ENCODE measurements at regions not wholly inside any gene's neighbourhood (a gene's known extent, or its start where the extent isn't known, plus 50 kb on each side); places are given as distances from the start of the nearest gene placed in this dataset.
"Not testable (repeated sequence)": the region's sequence is repeated elsewhere in the genome, so short reads cannot be mapped to it uniquely, and the experiment has no call there.

DNA sequence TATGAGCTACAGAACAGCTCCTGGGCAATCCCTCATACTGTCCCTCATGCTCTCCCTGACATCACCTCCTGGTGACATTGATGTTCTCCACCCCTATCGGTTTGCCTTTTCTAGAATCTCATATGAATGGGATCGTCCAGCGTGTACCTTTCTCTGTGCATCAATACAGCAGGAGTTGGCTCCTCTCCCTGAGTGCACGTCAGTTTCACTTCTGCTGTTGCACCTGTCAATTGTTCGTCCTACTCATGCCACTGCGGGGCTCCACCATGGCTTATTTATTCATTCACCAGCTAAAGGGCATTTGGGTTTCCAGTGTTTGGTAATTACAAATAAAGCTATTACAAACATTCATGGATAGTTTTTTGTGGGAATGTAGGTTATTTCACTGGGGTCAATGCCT, 269.1 kb upstream of the ZFP42 start:
- DNase-seq, result no peak

DNA sequence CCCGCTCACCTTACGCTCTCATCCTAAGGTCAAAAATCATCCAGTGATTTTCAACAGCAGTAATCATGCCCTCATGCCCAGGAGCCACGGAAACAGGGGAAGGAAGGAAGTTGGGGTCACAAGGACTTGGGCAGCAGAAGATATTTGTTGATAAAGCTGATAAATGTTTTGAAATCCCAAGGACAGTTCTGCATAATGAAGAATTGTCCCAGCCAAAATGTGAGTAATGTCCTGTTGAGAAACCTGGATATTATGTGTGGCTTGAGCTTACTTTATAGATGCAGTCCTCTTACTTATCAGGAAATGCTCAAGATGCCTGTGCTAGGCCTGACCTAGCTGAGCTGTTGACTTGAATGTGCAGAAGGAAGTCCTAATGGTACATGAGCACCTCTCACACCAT, 263.0 kb upstream of the ZFP42 start:
- no peak for DNase-seq

DNA sequence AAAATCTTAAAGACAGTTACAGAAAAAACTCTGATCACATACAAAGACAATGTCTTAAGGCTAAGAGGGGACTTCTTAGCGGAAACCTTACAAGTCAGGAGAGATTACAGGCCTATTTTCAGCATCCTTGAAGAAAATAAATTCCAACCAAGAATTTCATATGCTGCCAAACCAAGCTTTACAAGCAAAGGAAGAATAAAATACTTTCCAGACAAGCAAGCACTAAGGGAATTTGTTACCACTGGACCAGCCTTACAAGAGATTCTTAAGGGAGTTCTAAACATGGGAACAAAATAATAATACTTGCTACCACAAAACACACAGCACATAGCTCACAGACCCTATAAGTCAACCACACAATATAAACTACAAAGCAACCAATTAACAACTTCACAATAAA, 255.8 kb upstream of the ZFP42 start:
- DNase-seq, result no peak

DNA sequence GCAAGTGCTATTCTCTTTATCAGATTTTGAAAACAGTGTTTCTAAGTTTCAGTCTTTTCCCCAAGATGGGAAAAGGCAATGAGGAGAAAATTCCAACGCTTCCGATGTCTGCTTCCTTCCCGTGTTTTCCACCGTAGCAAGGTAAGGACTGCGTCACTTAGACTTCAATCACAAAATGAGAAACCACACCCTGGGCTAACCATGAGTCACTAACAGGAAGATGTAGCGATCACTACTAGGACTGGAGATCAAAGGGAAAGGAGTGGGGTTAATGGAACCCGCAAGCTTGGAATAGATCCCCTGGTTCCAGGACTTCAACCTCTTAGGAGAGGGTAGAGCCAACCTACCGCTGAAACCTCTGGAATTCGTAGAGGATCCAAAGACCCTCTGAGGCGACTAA, 250.7 kb upstream of the ZFP42 start:
- DNase-seq, result no peak

DNA sequence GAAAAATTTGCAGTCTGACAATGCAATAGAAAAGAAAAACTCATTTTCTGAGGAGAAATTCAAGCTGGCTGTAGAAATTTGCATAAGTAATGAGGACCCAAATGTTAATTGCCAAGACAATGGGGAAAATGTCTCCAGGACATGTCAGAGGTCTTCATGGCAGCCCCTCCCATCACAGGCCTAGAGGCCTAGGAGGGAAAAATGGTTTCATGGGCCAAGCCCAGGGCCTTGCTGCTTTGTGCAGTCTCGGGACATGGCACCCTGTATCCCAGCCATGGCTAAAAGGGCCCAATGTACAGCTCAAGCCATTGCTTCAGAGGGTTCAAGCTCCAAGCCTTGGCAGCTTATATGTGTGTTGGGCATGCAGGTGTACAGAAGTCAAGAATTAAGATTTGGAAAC, 244.9 kb upstream of the ZFP42 start:
- DNase-seq, result not testable (repeated sequence)

DNA sequence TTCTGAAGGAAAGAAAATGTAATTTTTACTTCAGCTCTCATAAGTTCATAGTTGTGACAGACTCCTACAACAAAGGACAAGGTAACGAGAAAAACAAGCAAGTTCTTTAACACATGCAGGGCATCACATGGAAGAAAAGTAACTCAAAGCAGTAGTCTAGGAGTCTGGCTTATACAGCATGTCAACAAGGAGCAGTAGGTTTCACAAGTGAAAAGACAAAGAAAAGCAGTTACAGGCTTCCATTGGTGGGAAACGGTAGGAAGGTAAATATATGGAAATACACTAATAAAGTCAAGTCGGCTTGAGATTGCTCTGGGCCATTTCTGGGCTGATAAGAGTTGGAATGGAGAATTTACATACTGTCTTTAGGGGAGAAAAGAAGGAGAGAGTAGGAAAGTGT, 228.4 kb upstream of the ZFP42 start:
- DNase-seq, result no peak

DNA sequence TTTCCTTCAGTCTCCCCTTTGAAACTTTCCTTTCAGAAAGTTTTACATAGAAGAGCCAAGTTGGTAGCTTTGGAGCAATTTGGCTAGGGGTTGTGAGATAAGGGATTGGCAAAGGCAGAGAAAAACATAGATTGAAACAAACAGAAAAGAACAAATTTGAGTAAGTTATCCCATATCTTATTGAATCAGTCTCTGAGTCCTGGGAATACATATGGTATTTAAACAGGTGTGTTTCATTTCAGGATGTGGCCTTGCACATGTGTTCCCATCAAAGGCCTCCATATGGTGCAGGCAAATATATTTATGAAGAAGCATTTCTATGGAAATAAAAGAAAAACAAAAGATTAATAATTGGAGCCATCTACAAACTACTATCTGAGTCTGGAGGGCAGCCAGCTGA, 227.9 kb upstream of the ZFP42 start:
- DNase-seq, result no peak

DNA sequence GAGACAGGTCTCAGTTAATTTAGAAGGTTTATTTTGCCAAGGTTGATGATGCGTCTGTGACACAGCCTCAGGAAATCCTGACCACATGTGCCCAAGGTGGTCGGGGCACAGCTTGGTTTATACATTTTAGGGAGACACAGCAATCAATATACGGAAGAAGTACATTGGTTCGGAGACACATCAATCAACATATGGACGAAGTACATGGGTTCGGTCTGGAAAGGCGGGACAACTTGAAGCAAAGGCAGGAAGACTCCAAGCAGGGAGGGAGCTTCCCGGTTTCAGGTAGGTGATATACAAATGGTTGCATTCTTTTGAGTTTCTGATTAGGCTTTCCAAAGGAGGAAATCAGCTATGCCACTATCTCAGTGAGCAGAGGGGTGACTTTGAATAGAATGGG, 225.2 kb upstream of the ZFP42 start:
- DNase-seq, result no peak

DNA sequence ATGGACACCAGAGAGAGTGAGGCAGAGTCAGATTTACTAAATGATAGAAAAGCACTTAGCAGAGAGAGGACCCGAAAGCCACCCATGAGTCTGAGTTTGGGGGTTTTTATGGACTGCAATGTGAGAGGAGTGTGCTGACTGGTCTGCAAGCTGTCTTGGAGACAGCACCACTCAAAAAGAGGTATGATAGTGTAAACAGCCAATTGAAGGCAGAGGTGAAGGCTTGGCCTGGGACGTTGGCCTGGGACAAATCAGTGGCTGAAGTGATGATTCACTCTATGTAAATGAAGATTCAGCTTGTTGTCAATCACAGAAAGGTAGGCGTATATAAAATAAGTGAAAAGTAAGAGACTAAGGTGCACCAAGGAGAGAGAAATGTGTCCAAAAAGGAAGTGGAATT, 217.6 kb upstream of the ZFP42 start:
- DNase-seq, result no peak

DNA sequence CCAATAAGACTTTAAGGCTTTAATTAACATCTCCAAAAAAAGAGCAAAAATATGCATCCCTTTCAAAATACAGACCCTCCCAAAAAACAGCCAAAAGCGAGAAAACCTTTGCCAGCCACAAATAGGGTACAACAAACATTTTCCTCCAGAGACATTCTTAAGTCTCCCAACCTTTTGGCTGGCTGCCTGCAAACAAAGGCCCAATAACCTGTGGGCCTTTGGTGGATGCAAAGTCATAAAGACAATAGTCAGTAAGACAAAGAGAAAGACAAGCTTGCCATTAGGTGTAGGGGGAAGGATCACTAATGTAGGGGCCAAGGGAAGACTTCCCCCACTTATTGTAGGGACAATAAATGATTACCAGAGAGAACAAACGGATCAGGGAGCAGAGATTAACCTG, 215.5 kb upstream of the ZFP42 start:
- DNase-seq, result no peak

DNA sequence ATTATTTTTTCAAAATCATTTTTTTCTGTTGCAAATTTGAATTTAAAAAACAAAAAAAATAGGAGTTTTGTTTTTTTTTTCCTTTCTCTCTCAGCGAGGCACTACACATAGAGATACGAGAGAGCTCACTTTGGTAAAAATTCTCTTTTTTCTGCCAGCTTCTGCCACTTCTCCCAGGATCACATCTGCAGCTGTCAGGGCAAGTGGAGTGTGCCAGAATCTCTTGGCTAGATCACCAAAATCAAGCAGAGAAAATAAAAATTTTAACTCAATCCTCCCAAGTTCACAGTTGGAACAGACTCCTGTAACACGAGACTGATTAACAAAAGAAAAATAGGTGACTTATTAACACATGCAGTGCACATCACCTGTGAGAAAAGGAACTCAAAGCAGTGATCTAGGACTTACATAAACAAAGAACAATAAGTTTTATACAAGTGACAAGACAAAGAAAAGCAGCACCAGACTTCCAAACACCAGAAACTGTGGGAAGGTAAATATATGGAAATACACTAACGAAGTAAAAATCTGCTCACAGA, 213.2 kb upstream of the ZFP42 start:
- DNase-seq, result no peak

DNA sequence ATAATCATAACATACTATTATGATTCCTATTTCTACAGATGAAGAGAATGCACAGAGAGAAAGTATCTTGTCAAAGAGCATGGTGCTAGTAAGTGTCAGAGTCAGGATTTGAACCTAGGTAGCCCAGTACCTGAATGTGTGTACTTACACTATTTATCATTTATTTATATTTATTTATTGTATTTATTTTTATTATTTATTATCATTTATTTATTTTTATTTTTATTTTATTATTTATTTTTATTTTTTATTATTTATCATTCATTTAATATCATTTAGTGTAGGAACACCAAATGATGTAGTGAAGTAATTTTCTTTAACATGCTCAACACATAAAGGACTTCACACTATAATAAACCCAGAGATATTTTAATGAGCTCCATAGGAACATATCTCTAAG, 209.4 kb upstream of the ZFP42 start:
- no peak for DNase-seq

DNA sequence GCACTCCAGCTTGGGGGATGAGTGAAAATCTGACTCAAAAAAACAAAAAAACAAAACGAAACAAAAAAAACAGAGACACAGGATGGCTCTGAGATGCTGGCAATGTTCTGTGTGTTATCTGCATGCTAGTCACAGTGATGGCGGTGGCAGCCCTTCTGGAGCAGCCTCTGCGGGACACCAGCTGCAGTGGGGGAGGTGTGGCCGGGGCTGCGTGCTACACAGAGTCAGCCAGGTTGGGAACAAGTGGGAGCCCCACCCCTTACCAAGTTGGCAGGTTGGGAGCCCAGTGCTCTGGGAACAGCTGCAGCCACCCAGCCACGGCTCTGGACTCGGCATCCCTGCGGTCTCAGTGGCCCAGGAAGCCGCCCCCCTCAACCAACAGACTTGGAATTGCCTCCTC, 206.5 kb upstream of the ZFP42 start:
- DNase-seq, result no peak

DNA sequence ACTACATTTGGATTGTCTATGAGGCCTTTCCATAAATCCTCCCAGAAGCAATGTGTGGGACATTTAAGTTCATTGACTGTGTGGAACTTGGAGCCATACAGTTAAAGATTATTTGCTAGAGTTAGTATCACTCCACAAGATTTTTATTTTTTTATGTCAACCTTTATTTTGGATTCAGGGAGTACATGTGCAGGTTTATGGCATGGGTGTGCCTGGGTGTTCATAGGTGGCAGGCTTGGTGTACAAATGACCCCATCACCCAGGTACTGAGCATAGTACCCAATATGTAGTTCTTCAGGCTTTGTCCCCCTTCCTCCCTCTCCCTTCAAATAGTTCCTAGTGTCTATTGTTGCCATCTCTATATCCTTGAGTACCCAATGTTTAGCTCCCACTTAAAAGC, 199.8 kb upstream of the ZFP42 start:
- no peak for DNase-seq

DNA sequence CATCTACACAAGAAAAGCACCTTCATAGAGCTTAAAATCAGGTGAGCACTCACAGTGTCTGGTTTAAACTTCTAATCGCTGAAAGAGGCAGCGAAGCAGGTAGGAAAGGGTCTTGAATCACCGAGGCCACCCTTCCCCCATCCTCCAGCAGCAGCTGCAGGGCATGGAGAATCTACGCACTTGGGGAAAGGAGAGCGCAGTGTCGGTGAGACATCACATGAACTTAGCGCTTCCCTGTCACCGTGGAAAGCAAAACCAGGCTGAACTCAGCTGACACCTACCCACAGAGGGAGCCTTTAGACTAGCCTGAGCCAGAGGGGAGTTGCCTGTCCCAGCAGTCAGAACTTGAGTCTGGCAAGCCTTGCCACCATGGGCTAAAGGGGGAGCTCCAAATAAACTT, 197.2 kb upstream of the ZFP42 start:
- no peak for DNase-seq

DNA sequence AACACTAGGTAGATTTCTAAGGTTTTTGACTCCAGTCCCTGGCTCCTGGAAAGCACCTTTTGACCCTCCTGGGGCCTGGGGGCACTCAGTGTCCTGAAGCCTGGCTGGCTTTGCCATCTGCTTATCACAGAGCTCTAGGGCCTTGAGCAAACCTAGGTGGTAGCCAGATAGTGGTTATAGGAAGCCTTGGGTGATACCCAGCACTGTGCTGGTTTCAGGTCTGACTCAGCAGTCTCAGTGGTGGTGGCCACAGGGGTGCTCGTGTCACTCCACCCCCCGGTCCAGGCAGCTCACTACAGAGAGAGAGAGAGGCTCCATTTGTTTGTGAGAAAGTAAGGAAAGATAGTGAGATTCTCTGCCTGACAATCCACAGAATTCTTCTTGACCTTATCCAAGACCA, 195.8 kb upstream of the ZFP42 start:
- DNase-seq, result no peak

DNA sequence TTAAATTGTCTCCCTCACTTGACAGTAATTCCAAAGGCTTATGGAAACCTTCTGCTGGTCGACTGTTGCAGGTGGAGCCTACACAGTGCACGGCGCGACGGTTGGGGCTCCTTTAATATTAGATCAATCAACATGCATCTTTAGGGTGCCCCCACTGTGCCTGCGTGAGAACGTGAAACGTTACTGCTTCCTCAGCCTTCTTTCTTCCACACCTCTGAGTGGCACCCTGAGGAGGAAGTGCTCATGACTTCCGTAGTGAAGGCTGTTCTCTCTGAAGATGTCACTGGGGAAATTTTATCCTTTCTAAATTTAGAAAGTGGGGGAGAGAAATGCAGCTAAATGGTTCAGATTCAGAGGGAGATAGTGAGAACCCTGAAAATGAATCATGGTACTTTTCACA, 184.0 kb upstream of the ZFP42 start:
- DNase-seq, result no peak

DNA sequence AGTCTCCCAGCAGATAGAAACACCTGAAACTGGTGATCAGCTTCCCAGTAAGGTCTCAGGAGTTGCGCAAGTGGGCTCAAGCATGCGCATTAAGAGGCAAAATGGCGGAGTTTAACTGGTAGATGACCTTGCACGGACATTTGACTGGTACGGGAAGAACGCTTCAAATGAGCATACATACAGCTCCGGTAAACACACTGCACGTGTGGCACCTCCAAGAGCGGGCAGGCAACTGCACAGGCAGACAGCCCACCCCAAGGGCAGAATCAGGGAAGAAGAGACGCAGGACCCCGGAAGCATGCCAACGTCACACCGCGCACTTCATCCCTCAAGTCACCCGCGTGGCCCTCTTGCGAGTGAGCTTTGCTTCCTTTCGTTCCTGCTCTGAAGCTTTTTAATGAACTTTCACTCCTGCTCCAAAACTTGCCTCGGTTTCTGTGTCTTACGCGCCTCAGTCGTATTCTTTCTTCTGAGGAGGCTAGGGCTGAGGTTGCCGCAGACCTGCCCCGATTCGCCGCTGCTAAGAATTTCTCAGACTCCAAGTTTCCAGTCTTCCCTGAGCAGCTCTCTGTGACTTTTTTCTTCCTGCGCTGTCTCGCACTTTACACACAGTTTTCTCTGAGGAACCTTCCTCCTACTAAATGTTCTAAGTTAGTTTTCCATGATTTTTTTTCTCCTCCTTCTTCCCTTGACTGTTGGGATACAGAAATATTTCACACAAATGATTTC, 180.7 kb upstream of the ZFP42 start:
- no peak for DNase-seq

DNA sequence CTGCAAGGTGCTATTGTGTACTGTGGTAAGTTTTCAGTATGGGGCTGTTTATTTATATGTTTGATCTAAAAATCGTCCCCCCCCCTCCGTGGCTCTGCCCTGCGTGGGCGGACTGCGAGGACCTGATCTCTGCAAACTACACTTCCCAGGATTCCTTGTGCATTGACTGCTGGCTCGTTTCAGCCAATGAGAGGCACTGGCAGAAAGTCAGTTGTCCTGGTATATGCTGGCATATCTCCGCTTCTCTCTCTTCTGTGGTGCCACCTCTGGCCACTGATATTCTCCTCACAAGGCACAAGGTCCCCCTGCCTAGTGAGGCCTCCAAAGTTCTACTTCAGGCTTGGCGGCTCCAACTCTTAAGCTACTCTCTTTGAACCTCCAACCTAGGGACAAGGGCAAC, 168.8 kb upstream of the ZFP42 start:
- no peak for DNase-seq

DNA sequence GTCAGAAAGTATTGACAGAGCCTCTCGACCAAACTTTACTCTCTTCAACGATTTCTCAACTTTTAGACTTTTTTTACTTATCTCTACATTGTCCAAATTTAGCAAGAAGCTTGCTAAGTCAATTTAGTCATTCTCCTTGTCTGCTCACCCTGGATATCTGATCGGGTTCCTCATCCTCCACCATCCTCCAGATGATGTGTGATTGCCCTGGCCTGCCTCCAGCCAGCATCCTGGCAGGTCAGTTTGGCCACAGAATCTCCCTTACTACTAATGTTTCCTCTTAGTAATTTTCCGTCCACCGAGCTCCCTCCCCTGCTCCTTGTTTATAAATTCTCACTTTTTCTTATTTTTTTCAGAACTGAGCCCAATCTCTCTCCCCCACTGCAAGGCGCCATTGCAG, 167.9 kb upstream of the ZFP42 start:
- no peak for DNase-seq

DNA sequence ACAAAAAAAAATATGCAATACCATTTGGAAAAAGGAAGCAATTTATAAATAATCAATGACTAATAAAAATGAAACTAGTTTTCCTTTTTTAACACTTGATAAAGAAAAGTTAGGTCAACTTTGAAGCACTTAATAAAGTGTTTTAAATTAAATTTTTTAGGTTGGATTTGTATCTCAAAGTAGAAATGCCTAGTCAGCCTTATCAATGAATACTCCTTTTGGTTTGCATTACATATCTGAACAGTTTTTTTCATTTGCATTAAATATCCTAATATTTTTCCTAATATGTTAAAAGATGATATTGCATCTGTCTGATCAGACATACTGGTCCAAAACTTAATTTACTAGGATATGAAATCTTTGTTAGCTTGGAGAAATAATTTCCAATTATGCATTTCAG, 155.8 kb upstream of the ZFP42 start:
- DNase-seq, result no peak

DNA sequence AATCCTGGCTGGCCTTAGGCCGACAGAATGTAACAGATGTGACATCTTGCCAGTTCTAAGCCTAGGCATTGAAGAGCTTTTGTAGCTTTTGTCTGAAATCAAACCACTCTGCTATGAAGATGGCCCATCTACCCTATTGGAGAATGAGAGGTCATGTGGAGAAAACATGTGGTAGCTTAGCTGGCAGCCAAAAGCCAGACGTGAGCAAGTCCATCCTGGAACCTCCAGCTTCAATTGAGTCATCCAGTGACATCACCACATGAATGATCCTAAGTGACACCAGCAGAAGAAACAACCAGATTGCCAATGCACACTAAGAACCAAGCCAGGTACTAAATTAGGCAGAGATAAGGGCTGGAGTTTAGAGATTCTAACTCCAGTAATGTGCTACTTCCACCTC, 154.8 kb upstream of the ZFP42 start:
- no peak for DNase-seq

DNA sequence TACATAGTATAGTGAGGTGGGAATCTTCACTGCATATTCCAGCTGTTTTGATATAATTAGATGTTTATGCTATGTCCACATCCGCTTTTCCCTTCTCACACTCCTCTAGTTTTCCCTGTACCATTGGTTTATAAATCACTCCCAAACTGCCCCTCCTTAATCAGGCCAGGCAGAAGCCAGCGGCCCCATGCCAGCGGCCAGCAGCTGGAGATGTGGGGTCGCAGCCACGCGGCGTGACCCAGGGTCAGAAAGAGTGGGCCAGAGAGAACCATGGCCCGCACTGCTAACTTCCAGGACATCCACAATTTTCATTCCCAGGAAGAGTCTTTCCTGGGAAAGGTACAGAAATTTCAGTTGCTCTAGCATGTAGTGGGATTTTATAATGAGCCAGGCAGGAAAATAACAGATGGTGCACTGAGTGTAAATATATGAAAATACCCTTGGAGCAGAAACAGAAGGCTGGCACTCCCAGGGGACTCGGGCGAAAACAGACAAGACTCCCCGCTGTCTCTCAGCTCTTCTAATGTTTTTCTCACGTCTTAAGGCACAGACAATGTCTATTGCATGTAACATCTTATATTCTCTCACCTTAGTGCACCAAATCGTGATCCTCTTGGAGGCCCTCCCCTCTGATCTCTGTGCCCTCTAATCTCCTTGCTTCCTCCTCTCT, 145.9 kb upstream of the ZFP42 start:
- peak; percentile 85 for DNase-seq

DNA sequence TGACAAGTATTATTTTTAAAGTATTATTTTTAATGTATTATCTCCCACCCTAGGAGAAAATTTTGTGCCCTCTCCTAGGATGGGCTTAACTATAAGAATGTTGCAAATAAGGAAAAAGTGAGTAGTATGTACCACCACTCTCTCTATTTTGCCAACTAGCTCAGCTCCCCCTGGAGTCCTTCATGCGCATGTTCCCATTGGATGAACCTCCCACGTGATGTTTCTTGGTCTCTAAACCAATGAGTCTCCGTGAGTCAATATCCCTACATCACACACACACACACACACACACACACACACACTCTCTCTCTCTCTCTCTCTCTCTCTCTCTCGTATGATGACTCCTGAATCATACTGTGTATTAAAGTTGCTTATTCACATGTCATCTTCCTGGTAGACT, 129.7 kb upstream of the ZFP42 start:
- DNase-seq, result no peak

DNA sequence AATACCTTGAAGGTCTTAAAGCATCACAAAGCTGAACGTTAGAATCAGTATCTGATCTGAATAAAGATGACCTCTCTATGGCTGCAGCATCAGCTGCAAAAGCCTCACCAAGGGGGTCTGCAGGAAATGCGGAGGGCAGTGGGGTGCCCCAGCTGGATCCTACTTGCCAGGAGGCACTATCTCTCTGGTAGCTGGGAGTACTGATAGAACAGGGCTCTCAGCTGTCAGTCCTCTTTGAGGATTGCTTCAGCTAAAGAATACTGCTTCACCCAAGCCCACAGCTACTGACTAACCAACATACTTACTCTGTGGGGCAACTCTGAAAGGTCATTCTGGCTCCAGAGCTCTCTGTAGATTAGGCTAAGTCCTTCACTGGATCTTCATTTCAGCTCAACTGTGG, 112.5 kb upstream of the ZFP42 start:
- DNase-seq, result no peak

All from DMS 273 treated with DMSO at 0.1 percent for 48 hours (cell line).